Mucosa of rectum (tissue), 2 donors: ENCODE measurements at regions not wholly inside any gene's neighbourhood (a gene's known extent, or its start where the extent isn't known, plus 50 kb on each side); places are given as distances from the start of the nearest gene placed in this dataset.
A peak's percentile ranks its signal among the peaks of the same experiment; 100 is the strongest.

Experiments
- H3K27ac ChIP-seq, 2 donors: one replicate each; pipeline ENCODE4 v1.7.0; 2013; ENCODE audit warnings: inconsistent platforms in 2 of 2, low read depth in 2 of 2, low read length in 2 of 2
- H3K27me3 ChIP-seq, 2 donors: one replicate each; pipeline ENCODE4 v1.7.0; 2013; ENCODE audit warnings: low read length in 2 of 2; ENCODE audit not compliant: control insufficient read depth in 2 of 2, insufficient read depth in 2 of 2
- H3K36me3 ChIP-seq, 2 donors: one replicate each; pipeline ENCODE4 v1.7.0; 2013; ENCODE audit warnings: low read length in 2 of 2; ENCODE audit not compliant: control insufficient read depth in 2 of 2, insufficient read depth in 2 of 2
- H3K4me1 ChIP-seq, 2 donors: one replicate each; pipeline ENCODE4 v1.7.0; 2013; ENCODE audit warnings: low read length in 2 of 2, mild to moderate bottlenecking in 1 of 2; ENCODE audit not compliant: control insufficient read depth in 2 of 2, insufficient read depth in 2 of 2
- H3K4me3 ChIP-seq, 2 donors: one replicate each; pipeline ENCODE4 v1.7.0; 2013; ENCODE audit warnings: low read length in 2 of 2
- H3K9ac ChIP-seq, 2 donors: one replicate each; pipeline ENCODE4 v1.7.0; 2013; ENCODE audit warnings: low read length in 2 of 2, low read depth in 1 of 2, mild to moderate bottlenecking in 1 of 2
- H3K9me3 ChIP-seq, 2 donors: one replicate each; pipeline ENCODE4 v1.7.0; 2013; ENCODE audit warnings: low read length in 2 of 2; ENCODE audit not compliant: control insufficient read depth in 2 of 2
- donor health status: healthy.
- donor health status: Normal muscosa, but diverticular disease.

- no peak overlapping the region for H3K27ac ChIP-seq
- H3K4me1 ChIP-seq: no peaks in the 10 kb centered on the region
- H3K9me3 ChIP-seq: no peaks in the 10 kb centered on the region
- no peak overlapping the region for H3K9ac ChIP-seq
- peak overlapping the region in 1 of 2 donors; percentile 29 for H3K4me3 ChIP-seq
- H3K27me3 ChIP-seq: no peaks in the 10 kb centered on the region
- H3K36me3 ChIP-seq: no peaks in the 10 kb centered on the region
Observed at GRCh38 chr4:79626101-79626500, 218.1 kb upstream of the GK2 start.

GRCh38 chr4:79625361-79625760 lies 217.3 kb upstream of the GK2 start:
- Histone ChIP-seq H3K27me3 (no peaks in the 10 kb centered on the region), H3K36me3 (no peaks in the 10 kb centered on the region), H3K4me1 (no peaks in the 10 kb centered on the region), H3K9me3 (no peaks in the 10 kb centered on the region), H3K27ac (no peak overlapping the region), H3K9ac (no peak overlapping the region), H3K4me3 (no peak overlapping the region)

- H3K4me1 ChIP-seq: no peaks in the 10 kb centered on the region
- H3K36me3 ChIP-seq: no peaks in the 10 kb centered on the region
- no peak overlapping the region for H3K9ac ChIP-seq
- H3K27me3 ChIP-seq: no peaks in the 10 kb centered on the region
- H3K4me3 ChIP-seq: peak overlapping the region in 1 of 2 donors; percentile 11
- H3K9me3 ChIP-seq: no peaks in the 10 kb centered on the region
- H3K27ac ChIP-seq: peak overlapping the region in 1 of 2 donors; percentile 4
Observed at GRCh38 chr4:79623021-79623870, 215.2 kb upstream of the GK2 start.

- no peak overlapping the region for H3K27ac ChIP-seq
Observed at GRCh38 chr4:79621061-79621460, 213.0 kb upstream of the GK2 start.

GRCh38 chr4:79620617-79621016 lies 212.6 kb upstream of the GK2 start:
- H3K4me3 ChIP-seq: no peak overlapping the region
- no peak overlapping the region for H3K27ac ChIP-seq
- no peaks in the 10 kb centered on the region for H3K27me3 ChIP-seq
- no peaks in the 10 kb centered on the region for H3K9me3 ChIP-seq
- H3K36me3 ChIP-seq: no peaks in the 10 kb centered on the region
- no peaks in the 10 kb centered on the region for H3K4me1 ChIP-seq
- no peak overlapping the region for H3K9ac ChIP-seq

More at GRCh38 chr4:79621061-79621460, 213.0 kb upstream of the GK2 start:
- no peaks in the 10 kb centered on the region for H3K27me3 ChIP-seq
- H3K9me3 ChIP-seq: no peaks in the 10 kb centered on the region
- H3K4me3 ChIP-seq: no peak overlapping the region
- no peaks in the 10 kb centered on the region for H3K4me1 ChIP-seq
- H3K9ac ChIP-seq: no peak overlapping the region
- H3K36me3 ChIP-seq: no peaks in the 10 kb centered on the region

GRCh38 chr4:79613269-79613935 lies 205.4 kb upstream of the GK2 start:
- Histone ChIP-seq H3K36me3 (no peaks in the 10 kb centered on the region), H3K4me1 (no peaks in the 10 kb centered on the region), H3K27me3 (no peaks in the 10 kb centered on the region), H3K9me3 (no peaks in the 10 kb centered on the region), H3K9ac (no peak overlapping the region), H3K27ac (no peak overlapping the region), H3K4me3 (no peak overlapping the region)

GRCh38 chr4:79611026-79611425 lies 203.0 kb upstream of the GK2 start:
- H3K27ac ChIP-seq: no peak overlapping the region
- no peaks in the 10 kb centered on the region for H3K4me1 ChIP-seq
- H3K27me3 ChIP-seq: no peaks in the 10 kb centered on the region
- H3K36me3 ChIP-seq: no peaks in the 10 kb centered on the region
- H3K9me3 ChIP-seq: no peaks in the 10 kb centered on the region
- H3K9ac ChIP-seq: no peak overlapping the region
- H3K4me3 ChIP-seq: no peak overlapping the region

- Histone ChIP-seq H3K4me1 (no peaks in the 10 kb centered on the region), H3K27ac (no peak overlapping the region), H3K9ac (no peak overlapping the region), H3K36me3 (no peaks in the 10 kb centered on the region), H3K9me3 (no peaks in the 10 kb centered on the region), H3K4me3 (no peak overlapping the region), H3K27me3 (no peaks in the 10 kb centered on the region)
Observed at GRCh38 chr4:79609817-79610216, 201.8 kb upstream of the GK2 start.

DNA sequence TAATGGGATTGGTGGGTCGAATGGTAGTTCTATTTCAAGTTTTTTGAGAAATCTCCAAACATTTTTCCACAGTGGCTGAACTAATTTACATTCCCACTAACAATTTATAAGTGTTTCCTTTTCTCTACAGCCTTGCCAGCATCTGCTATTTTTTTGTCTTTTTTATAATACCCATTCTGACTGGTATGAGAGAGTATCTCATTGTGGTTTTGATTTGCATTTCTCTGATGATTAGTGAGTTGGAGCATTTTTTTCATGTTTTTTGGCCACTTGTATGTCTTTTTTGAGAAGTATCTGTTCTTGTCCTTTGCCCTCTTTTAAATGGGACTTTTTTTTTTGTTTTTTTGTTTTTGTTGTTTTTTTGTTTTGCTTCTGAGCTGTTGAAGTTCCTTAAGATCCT lies 200.0 kb upstream of the GK2 start:
- Histone ChIP-seq H3K9me3 (no peaks in the 10 kb centered on the region), H3K9ac (no peak overlapping the region), H3K4me1 (peaks cover 0 to 3% of the 10 kb centered on the region in 2 donors), H3K27ac (no peak overlapping the region), H3K27me3 (no peaks in the 10 kb centered on the region), H3K4me3 (no peak overlapping the region), H3K36me3 (no peaks in the 10 kb centered on the region)

DNA sequence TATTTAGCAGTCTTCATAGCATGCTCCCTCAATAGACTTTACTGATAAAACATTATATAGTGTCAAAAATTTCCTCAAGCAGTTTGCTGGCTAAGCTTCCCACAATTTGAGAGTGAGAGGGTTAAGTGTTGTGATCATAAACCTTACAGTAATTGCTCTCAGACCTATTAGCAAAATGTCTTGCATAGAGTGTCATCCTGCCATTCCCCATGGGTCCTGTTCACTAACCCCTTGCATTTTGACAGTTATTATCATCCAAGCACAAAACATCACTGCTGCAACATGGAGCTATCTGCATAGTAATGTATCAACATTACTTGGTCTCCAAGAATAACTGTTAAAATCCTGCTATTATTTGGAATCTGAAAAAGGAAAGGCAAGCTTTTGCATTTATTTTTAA lies 196.1 kb upstream of the GK2 start:
- H3K4me3 ChIP-seq: no peak overlapping the region
- H3K27ac ChIP-seq: no peak overlapping the region
- no peaks in the 10 kb centered on the region for H3K27me3 ChIP-seq
- H3K9ac ChIP-seq: no peak overlapping the region
- H3K9me3 ChIP-seq: no peaks in the 10 kb centered on the region
- peaks cover 0 to 3% of the 10 kb centered on the region in 2 donors for H3K4me1 ChIP-seq
- no peaks in the 10 kb centered on the region for H3K36me3 ChIP-seq
